A549 (cell line): ENCODE measurements at regions not wholly inside any gene's neighbourhood (a gene's known extent, or its start where the extent isn't known, plus 50 kb on each side); places are given as distances from the start of the nearest gene placed in this dataset.

Experiments used
- CBX2 ChIP-seq: fragments of 200-600 bp; sonication (generic); IDR thresholded peaks from 2 replicates; pipeline ENCODE4 v1.6.1; 2016; ENCODE audit warnings: low read depth, mild to moderate bottlenecking, borderline replicate concordance
- CBX8 ChIP-seq: fragments of 200-600 bp; sonication (generic); IDR thresholded peaks from 2 replicates; pipeline ENCODE4 v1.6.1; 2016
- EP300 ChIP-seq, 2 experiments: fragments of >200 bp; sonication (Bioruptor Twin); formaldehyde crosslinking; IDR thresholded peaks; 2 replicates in 1 of 2; 3 replicates in 1 of 2; pipeline ENCODE4 v1.6.1; 2016 to 2017
- JUN ChIP-seq, 2 experiments: fragments of >200 bp; sonication (Bioruptor Twin); formaldehyde crosslinking; IDR thresholded peaks; 2 replicates in 1 of 2; 3 replicates in 1 of 2; pipeline ENCODE4 v1.6.1; 2016 to 2017
- KDM1A ChIP-seq: fragments of 200-600 bp; sonication (generic); IDR thresholded peaks from 2 replicates; pipeline ENCODE4 v1.6.1; 2016; ENCODE audit warnings: low read depth, mild to moderate bottlenecking
- NFE2L2 ChIP-seq: fragments of 150-350 bp; conservative IDR thresholded peaks from 2 replicates; pipeline ENCODE4 v1.6.1; 2014; ENCODE audit warnings: low read length
- POLR2A ChIP-seq: IDR thresholded peaks from 2 replicates; pipeline ENCODE4 v1.6.1; 2012; ENCODE audit warnings: mild to moderate bottlenecking, low read length
- RCOR1 ChIP-seq: fragments of 150-350 bp; IDR thresholded peaks from 2 replicates; pipeline ENCODE4 v1.6.1; 2014; ENCODE audit warnings: antibody characterized with exemption, low read length, low read depth
- RNF2 ChIP-seq: fragments of 200-600 bp; sonication (generic); IDR thresholded peaks from 2 replicates; pipeline ENCODE4 v1.6.1; 2016; ENCODE audit warnings: low read depth, mild to moderate bottlenecking, antibody characterized with exemption, moderate library complexity, borderline replicate concordance
- TP53 ChIP-seq: fragments of 250-450 bp; sonication (Bioruptor Pico); IDR thresholded peaks from 2 replicates; pipeline ENCODE4 v1.5.0; 2021; ENCODE audit warnings: mild to moderate bottlenecking, moderate library complexity
- ZFP36 ChIP-seq: fragments of 450-650 bp; IDR thresholded peaks from 2 replicates; pipeline ENCODE4 v1.6.1; 2014; ENCODE audit warnings: borderline replicate concordance; ENCODE audit not compliant: partially characterized antibody
- ZNF302 ChIP-seq: fragments of 250-450 bp; sonication (Bioruptor Pico); IDR thresholded peaks from 2 replicates; pipeline ENCODE4 v1.9.0; 2021; ENCODE audit warnings: inconsistent platforms, mild to moderate bottlenecking, moderate library complexity
- TF ChIP-seq, protein P1 (sequence below): fragments of >200 bp; sonication (Bioruptor Twin); formaldehyde crosslinking; IDR thresholded peaks from 3 replicates; pipeline ENCODE4 v1.5.1; 2016
- TF ChIP-seq, protein P2 (sequence below): fragments of 450-650 bp; IDR thresholded peaks from 2 replicates; pipeline ENCODE4 v1.6.1; 2014; ENCODE audit warnings: antibody characterized with exemption

DNA sequence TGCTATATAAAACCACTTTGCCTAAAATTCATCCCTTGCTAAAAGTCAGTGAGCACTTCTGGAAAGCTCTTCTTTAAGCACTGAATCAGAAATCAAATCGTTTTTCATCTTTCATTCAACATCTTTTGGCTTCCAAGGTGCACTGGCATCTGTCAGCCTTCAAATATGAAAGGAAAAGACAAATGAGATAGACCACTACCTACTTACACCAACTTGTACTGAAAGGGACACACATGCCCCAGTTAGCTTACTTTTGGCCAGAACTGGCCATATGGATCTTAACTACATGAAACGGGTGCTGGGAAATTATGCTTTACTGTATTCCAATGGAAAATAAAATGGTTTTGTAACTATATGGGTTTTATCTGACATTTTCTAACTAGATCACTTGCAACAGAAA lies 332.0 kb upstream of the ARPP21 start:
- TF ChIP-seq JUN (IDR thresholded peaks at IDR 0.05) (no peak), RNF2 (no peak), CBX2 (no peak), EP300 (IDR thresholded peaks at IDR 0.05) (no peak), ZNF302 (CRISPR knock-in tag) (no peak), CBX8 (no peak), RCOR1 (no peak), ZFP36 (no peak), TP53 (CRISPR knock-in tag) (no peak), NFE2L2 (no peak), KDM1A (no peak), POLR2A (no peak)
- TF ChIP-seq, protein P1, sequence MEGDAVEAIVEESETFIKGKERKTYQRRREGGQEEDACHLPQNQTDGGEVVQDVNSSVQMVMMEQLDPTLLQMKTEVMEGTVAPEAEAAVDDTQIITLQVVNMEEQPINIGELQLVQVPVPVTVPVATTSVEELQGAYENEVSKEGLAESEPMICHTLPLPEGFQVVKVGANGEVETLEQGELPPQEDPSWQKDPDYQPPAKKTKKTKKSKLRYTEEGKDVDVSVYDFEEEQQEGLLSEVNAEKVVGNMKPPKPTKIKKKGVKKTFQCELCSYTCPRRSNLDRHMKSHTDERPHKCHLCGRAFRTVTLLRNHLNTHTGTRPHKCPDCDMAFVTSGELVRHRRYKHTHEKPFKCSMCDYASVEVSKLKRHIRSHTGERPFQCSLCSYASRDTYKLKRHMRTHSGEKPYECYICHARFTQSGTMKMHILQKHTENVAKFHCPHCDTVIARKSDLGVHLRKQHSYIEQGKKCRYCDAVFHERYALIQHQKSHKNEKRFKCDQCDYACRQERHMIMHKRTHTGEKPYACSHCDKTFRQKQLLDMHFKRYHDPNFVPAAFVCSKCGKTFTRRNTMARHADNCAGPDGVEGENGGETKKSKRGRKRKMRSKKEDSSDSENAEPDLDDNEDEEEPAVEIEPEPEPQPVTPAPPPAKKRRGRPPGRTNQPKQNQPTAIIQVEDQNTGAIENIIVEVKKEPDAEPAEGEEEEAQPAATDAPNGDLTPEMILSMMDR = no peak
- TF ChIP-seq, protein P2, sequence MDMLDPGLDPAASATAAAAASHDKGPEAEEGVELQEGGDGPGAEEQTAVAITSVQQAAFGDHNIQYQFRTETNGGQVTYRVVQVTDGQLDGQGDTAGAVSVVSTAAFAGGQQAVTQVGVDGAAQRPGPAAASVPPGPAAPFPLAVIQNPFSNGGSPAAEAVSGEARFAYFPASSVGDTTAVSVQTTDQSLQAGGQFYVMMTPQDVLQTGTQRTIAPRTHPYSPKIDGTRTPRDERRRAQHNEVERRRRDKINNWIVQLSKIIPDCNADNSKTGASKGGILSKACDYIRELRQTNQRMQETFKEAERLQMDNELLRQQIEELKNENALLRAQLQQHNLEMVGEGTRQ = no peak
